GM19328 (cell line): ENCODE measurements at regions not wholly inside any gene's neighbourhood (a gene's known extent, or its start where the extent isn't known, plus 50 kb on each side); places are given as distances from the start of the nearest gene placed in this dataset.

Source experiments
- ATAC-seq: cut with Tn5 transposase; IDR thresholded peaks from one replicate; pipeline ENCODE4 v1.9.1; 2021; ENCODE audit warnings: mild to moderate bottlenecking, moderate library complexity; ENCODE audit not compliant: unreplicated experiment

GRCh38 chr6:165831812-165832510 is 168.9 kb upstream of the PDE10A start:
- ATAC-seq, result no peak

GRCh38 chr6:165830761-165831160 is 167.7 kb upstream of the PDE10A start:
- ATAC-seq, result no peak

- ATAC-seq, result no peak
Observed at GRCh38 chr6:165829376-165829775, 166.3 kb upstream of the PDE10A start.

- no peak for ATAC-seq
Observed at GRCh38 chr6:165827190-165827518, 164.1 kb upstream of the PDE10A start.

GRCh38 chr6:165826487-165827189 is 163.6 kb upstream of the PDE10A start:
- ATAC-seq, result no peak

- no peak for ATAC-seq
Observed at GRCh38 chr6:165825256-165825815, 162.3 kb upstream of the PDE10A start.

- no peak for ATAC-seq
Observed at GRCh38 chr6:165823609-165824326, 160.7 kb upstream of the PDE10A start.

GRCh38 chr6:165822501-165822900 is 159.5 kb upstream of the PDE10A start:
- ATAC-seq, result no peak

- ATAC-seq, result no peak
Observed at GRCh38 chr6:165821754-165822153, 158.7 kb upstream of the PDE10A start.

- ATAC-seq, result no peak
Observed at GRCh38 chr6:165820934-165821333, 157.9 kb upstream of the PDE10A start.

GRCh38 chr6:165820407-165820806 is 157.4 kb upstream of the PDE10A start:
- ATAC-seq, result no peak

- no peak for ATAC-seq
Observed at GRCh38 chr6:165819394-165819793, 156.4 kb upstream of the PDE10A start.

- ATAC-seq, result no peak
Observed at GRCh38 chr6:165818200-165818599, 155.2 kb upstream of the PDE10A start.

- ATAC-seq, result no peak
Observed at GRCh38 chr6:165817771-165818170, 154.7 kb upstream of the PDE10A start.

GRCh38 chr6:165817148-165817547 is 154.1 kb upstream of the PDE10A start:
- no peak for ATAC-seq

GRCh38 chr6:165814679-165815078 is 151.6 kb upstream of the PDE10A start:
- ATAC-seq, result no peak

GRCh38 chr6:165811512-165811911 is 148.5 kb upstream of the PDE10A start:
- no peak for ATAC-seq

- ATAC-seq, result no peak
Observed at GRCh38 chr6:165808021-165808420, 145.0 kb upstream of the PDE10A start.

- no peak for ATAC-seq
Observed at GRCh38 chr6:165807249-165807960, 144.4 kb upstream of the PDE10A start.

GRCh38 chr6:165806126-165806810 is 143.2 kb upstream of the PDE10A start:
- no peak for ATAC-seq

- ATAC-seq, result no peak
Observed at GRCh38 chr6:165805636-165806035, 142.6 kb upstream of the PDE10A start.
